Fibroblast of mammary gland (primary cell): ENCODE measurements at regions not wholly inside any gene's neighbourhood (a gene's known extent, or its start where the extent isn't known, plus 50 kb on each side); places are given as distances from the start of the nearest gene placed in this dataset.

ENCODE experiments used
- DNase-seq: peaks from one replicate; pipeline ENCODE4 v3.0.0-alpha.2; 2010; ENCODE audit warnings: low read depth
- H3K4me3 ChIP-seq: 2 replicates; pipeline ENCODE4 v1.5.1; 2011; ENCODE audit warnings: low read depth, mild to moderate bottlenecking, low read length, moderate library complexity; ENCODE audit not compliant: control insufficient read depth
- CTCF ChIP-seq: conservative IDR thresholded peaks from 2 replicates; pipeline ENCODE4 v1.5.1; 2011; ENCODE audit warnings: low read depth, low read length, inconsistent platforms; ENCODE audit not compliant: control insufficient read depth, insufficient read depth

- H3K4me3 ChIP-seq = no peak overlapping the region
- no peak for DNase-seq
- no peak for TF ChIP-seq CTCF
These were observed 323.7 kb upstream of the CD180 start for GRCh38 chr5:67520161-67520908.

- H3K4me3 ChIP-seq = no peak overlapping the region
- no peak for TF ChIP-seq CTCF
- DNase-seq = no peak
These were observed 321.6 kb upstream of the CD180 start for GRCh38 chr5:67518227-67518626.

GRCh38 chr5:67516948-67517565 lies 320.5 kb upstream of the CD180 start:
- H3K4me3 ChIP-seq = no peak overlapping the region
- peak; percentile 74 for DNase-seq
- TF ChIP-seq CTCF = no peak

GRCh38 chr5:67515762-67516161 lies 319.2 kb upstream of the CD180 start:
- H3K4me3 ChIP-seq = no peak overlapping the region
- no peak for TF ChIP-seq CTCF

GRCh38 chr5:67515020-67515689 lies 318.6 kb upstream of the CD180 start:
- TF ChIP-seq CTCF = no peak
- no peak overlapping the region for H3K4me3 ChIP-seq
- no peak for DNase-seq

More at GRCh38 chr5:67515762-67516161, 319.2 kb upstream of the CD180 start:
- no peak for DNase-seq

GRCh38 chr5:67512758-67513157 lies 316.2 kb upstream of the CD180 start:
- no peak for TF ChIP-seq CTCF

More at GRCh38 chr5:67512758-67513157, 316.2 kb upstream of the CD180 start:
- H3K4me3 ChIP-seq = no peak overlapping the region
- DNase-seq = no peak
